Neural cell (in vitro differentiated cells): ENCODE measurements at regions not wholly inside any gene's neighbourhood (a gene's known extent, or its start where the extent isn't known, plus 50 kb on each side); places are given as distances from the start of the nearest gene placed in this dataset.

Source experiments
- H2AFZ ChIP-seq: fragments of 200-600, 300-800 bp; sonication (generic), shearing (Covaris generic); 2 replicates; pipeline ENCODE4 v1.6.0; 2014; ENCODE audit warnings: low read depth, mild to moderate bottlenecking, antibody characterized with exemption, low read length, moderate library complexity
- H3F3A ChIP-seq: fragments of 200-600 bp; shearing (Covaris generic); 2 replicates; pipeline ENCODE4 v1.6.1; 2016; ENCODE audit warnings: mild to moderate bottlenecking, moderate library complexity, mixed read lengths, antibody characterized with exemption, low read length; ENCODE audit not compliant: insufficient read depth, poor library complexity, severe bottlenecking
- H3K27ac ChIP-seq: fragments of 200-600, 300-800 bp; sonication (generic), shearing (Covaris generic); 2 replicates; pipeline ENCODE4 v1.5.1; 2014; ENCODE audit warnings: mild to moderate bottlenecking, low read length, moderate library complexity
- H3K27me3 ChIP-seq: fragments of 300-800, 200-600 bp; sonication (generic), shearing (Covaris generic); 2 replicates; pipeline ENCODE4 v1.6.0; 2014; ENCODE audit warnings: mild to moderate bottlenecking, low read depth, low read length, moderate library complexity; ENCODE audit not compliant: insufficient read depth
- H3K36me3 ChIP-seq: fragments of 300-800, 200-600 bp; sonication (generic), shearing (Covaris generic); 2 replicates; pipeline ENCODE4 v1.5.1; 2014; ENCODE audit warnings: mild to moderate bottlenecking, antibody characterized with exemption, low read length, moderate library complexity; ENCODE audit not compliant: insufficient read depth
- H3K4me2 ChIP-seq: fragments of 300-800, 200-600 bp; sonication (generic), shearing (Covaris generic); 2 replicates; pipeline ENCODE4 v1.6.0; 2014; ENCODE audit warnings: mild to moderate bottlenecking, low read length
- H3K4me3 ChIP-seq: fragments of 300-800, 200-600 bp; sonication (generic), shearing (Covaris generic); 2 replicates; pipeline ENCODE4 v1.5.1; 2014; ENCODE audit warnings: mild to moderate bottlenecking, low read length, moderate library complexity
- H3K79me2 ChIP-seq: fragments of 200-600 bp; shearing (Covaris generic); replicated peaks from 2 replicates; pipeline ENCODE4 v1.6.0; 2014; ENCODE audit warnings: mild to moderate bottlenecking, low read length, moderate library complexity; ENCODE audit not compliant: insufficient read depth
- H3K9ac ChIP-seq: fragments of 300-800, 200-600 bp; sonication (generic), shearing (Covaris generic); 2 replicates; pipeline ENCODE4 v1.6.1; 2016; ENCODE audit warnings: mild to moderate bottlenecking, low read length, mixed read lengths
- H3K9me2 ChIP-seq: fragments of 200-600 bp; shearing (Covaris generic); 2 replicates; pipeline ENCODE4 v1.6.1; 2016; ENCODE audit warnings: mild to moderate bottlenecking, low read length, mixed read lengths; ENCODE audit not compliant: insufficient read depth
- H3K9me3 ChIP-seq: fragments of 200-600, 300-800 bp; sonication (generic), shearing (Covaris generic); 2 replicates; pipeline ENCODE4 v1.6.1; 2016; ENCODE audit warnings: mild to moderate bottlenecking, mixed run types, low read length, moderate library complexity, mixed read lengths
- H4K20me1 ChIP-seq: fragments of 200-600 bp; shearing (Covaris generic); 2 replicates; pipeline ENCODE4 v1.6.1; 2016; ENCODE audit warnings: mild to moderate bottlenecking, mixed run types; ENCODE audit not compliant: insufficient read depth
- EP300 ChIP-seq: fragments of 450-650 bp; conservative IDR thresholded peaks from 2 replicates; pipeline ENCODE4 v1.6.1; 2014; ENCODE audit warnings: antibody characterized with exemption, mild to moderate bottlenecking, moderate library complexity; ENCODE audit not compliant: poor library complexity, severe bottlenecking
- EZH2 ChIP-seq: fragments of 200-600, 300-800 bp; shearing (Covaris generic), sonication (generic); IDR thresholded peaks from 2 replicates; pipeline ENCODE4 v1.6.1; 2014; ENCODE audit warnings: antibody characterized with exemption, low read length, borderline replicate concordance, mild to moderate bottlenecking; ENCODE audit not compliant: insufficient read depth, poor library complexity, severe bottlenecking
- MXI1 ChIP-seq: fragments of 450-650 bp; conservative IDR thresholded peaks from 2 replicates; pipeline ENCODE4 v1.6.1; 2014; ENCODE audit warnings: antibody characterized with exemption, mild to moderate bottlenecking; ENCODE audit not compliant: poor library complexity, severe bottlenecking
- POLR2AphosphoS5 ChIP-seq: IDR thresholded peaks from 2 replicates; pipeline ENCODE4 v1.6.1; 2012
- RAD21 ChIP-seq: fragments of 450-650 bp; conservative IDR thresholded peaks from 2 replicates; pipeline ENCODE4 v1.6.1; 2014; ENCODE audit warnings: antibody characterized with exemption, mild to moderate bottlenecking, moderate library complexity
- SMC3 ChIP-seq: fragments of 450-650 bp; conservative IDR thresholded peaks from 2 replicates; pipeline ENCODE4 v1.6.1; 2014; ENCODE audit warnings: antibody characterized with exemption, mild to moderate bottlenecking, moderate library complexity; ENCODE audit not compliant: poor library complexity
- TAF1 ChIP-seq: IDR thresholded peaks from 2 replicates; pipeline ENCODE4 v1.6.1; 2012; ENCODE audit warnings: low read depth
- TF ChIP-seq, protein P1 (sequence below): IDR thresholded peaks from 2 replicates; pipeline ENCODE4 v1.6.1; 2012; ENCODE audit warnings: borderline replicate concordance
- TF ChIP-seq, protein P2 (sequence below): fragments of 450-650 bp; IDR thresholded peaks from 2 replicates; pipeline ENCODE4 v1.5.1; 2014; ENCODE audit warnings: antibody characterized with exemption, mild to moderate bottlenecking, moderate library complexity; ENCODE audit not compliant: poor library complexity, severe bottlenecking

DNA sequence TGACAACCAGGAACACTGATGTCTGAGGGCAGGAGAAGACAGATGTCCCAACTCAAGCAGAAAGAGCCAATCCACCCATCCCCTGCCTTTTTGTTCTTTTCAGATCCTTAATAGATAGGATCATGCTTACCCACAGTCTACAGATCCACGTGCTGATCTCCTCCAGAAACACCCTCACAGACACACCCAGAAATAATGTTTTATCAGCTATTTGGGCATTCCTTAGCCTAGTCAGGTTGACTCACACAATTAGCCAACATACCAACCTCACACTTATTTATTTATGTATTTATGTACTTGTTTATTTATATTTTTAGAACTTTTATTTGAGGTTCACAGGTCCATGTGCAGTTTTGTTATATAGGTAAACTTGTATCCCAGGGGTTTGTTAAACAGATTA is 151.5 kb upstream of the IL12B start:
- Histone ChIP-seq H3K9me3 (no peaks in the 10 kb centered on the region), H3K27ac (no peak overlapping the region), H3K9me2 (no peaks in the 10 kb centered on the region), H3K4me3 (no peak overlapping the region), H3K4me2 (no peak overlapping the region), H3K9ac (no peak overlapping the region), H3K36me3 (no peaks in the 10 kb centered on the region), H3K79me2 (no peaks in the 10 kb centered on the region), H4K20me1 (no peaks in the 10 kb centered on the region), H3F3A (no peaks in the 10 kb centered on the region), H3K27me3 (no peaks in the 10 kb centered on the region), H2AFZ (no peak overlapping the region)
- TF ChIP-seq MXI1 (no peak), EZH2 (no peak), POLR2AphosphoS5 (no peak), RAD21 (no peak), EP300 (no peak), TAF1 (no peak), SMC3 (no peak)
- TF ChIP-seq, protein P1, sequence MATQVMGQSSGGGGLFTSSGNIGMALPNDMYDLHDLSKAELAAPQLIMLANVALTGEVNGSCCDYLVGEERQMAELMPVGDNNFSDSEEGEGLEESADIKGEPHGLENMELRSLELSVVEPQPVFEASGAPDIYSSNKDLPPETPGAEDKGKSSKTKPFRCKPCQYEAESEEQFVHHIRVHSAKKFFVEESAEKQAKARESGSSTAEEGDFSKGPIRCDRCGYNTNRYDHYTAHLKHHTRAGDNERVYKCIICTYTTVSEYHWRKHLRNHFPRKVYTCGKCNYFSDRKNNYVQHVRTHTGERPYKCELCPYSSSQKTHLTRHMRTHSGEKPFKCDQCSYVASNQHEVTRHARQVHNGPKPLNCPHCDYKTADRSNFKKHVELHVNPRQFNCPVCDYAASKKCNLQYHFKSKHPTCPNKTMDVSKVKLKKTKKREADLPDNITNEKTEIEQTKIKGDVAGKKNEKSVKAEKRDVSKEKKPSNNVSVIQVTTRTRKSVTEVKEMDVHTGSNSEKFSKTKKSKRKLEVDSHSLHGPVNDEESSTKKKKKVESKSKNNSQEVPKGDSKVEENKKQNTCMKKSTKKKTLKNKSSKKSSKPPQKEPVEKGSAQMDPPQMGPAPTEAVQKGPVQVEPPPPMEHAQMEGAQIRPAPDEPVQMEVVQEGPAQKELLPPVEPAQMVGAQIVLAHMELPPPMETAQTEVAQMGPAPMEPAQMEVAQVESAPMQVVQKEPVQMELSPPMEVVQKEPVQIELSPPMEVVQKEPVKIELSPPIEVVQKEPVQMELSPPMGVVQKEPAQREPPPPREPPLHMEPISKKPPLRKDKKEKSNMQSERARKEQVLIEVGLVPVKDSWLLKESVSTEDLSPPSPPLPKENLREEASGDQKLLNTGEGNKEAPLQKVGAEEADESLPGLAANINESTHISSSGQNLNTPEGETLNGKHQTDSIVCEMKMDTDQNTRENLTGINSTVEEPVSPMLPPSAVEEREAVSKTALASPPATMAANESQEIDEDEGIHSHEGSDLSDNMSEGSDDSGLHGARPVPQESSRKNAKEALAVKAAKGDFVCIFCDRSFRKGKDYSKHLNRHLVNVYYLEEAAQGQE = no peak
- TF ChIP-seq, protein P2, sequence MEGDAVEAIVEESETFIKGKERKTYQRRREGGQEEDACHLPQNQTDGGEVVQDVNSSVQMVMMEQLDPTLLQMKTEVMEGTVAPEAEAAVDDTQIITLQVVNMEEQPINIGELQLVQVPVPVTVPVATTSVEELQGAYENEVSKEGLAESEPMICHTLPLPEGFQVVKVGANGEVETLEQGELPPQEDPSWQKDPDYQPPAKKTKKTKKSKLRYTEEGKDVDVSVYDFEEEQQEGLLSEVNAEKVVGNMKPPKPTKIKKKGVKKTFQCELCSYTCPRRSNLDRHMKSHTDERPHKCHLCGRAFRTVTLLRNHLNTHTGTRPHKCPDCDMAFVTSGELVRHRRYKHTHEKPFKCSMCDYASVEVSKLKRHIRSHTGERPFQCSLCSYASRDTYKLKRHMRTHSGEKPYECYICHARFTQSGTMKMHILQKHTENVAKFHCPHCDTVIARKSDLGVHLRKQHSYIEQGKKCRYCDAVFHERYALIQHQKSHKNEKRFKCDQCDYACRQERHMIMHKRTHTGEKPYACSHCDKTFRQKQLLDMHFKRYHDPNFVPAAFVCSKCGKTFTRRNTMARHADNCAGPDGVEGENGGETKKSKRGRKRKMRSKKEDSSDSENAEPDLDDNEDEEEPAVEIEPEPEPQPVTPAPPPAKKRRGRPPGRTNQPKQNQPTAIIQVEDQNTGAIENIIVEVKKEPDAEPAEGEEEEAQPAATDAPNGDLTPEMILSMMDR = no peak

DNA sequence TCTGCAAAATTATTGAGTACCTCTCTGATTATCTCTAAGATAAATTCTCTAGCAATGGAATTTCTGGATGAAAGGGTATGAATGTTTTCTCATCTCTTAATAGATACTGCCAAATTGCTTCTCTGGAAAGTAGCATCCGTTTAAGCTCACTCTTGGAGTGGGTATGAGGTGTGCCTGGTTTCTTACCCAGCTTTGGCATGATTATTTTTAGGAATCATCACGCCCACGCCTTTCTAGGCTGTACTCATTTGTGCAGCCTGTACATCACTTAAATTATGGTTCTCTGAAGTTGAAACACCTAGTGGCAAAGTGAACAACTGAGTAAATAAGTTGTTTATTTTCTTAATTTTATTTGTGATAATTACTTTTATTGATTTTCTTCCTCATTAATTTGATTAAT is 156.5 kb upstream of the IL12B start:
- Histone ChIP-seq H3K4me2 (no peak overlapping the region), H4K20me1 (no peaks in the 10 kb centered on the region), H3F3A (no peaks in the 10 kb centered on the region), H3K9ac (no peak overlapping the region), H3K27ac (no peak overlapping the region), H2AFZ (no peak overlapping the region), H3K9me3 (no peaks in the 10 kb centered on the region), H3K27me3 (no peaks in the 10 kb centered on the region), H3K9me2 (no peaks in the 10 kb centered on the region), H3K36me3 (no peaks in the 10 kb centered on the region), H3K4me3 (no peak overlapping the region), H3K79me2 (no peaks in the 10 kb centered on the region)
- TF ChIP-seq TAF1 (no peak), EP300 (no peak), EZH2 (no peak), RAD21 (no peak), MXI1 (no peak), SMC3 (no peak), POLR2AphosphoS5 (no peak)
- TF ChIP-seq, protein P2 = no peak
- TF ChIP-seq, protein P1 = no peak
